22Rv1 (cell line): ENCODE measurements at regions not wholly inside any gene's neighbourhood (a gene's known extent, or its start where the extent isn't known, plus 50 kb on each side); places are given as distances from the start of the nearest gene placed in this dataset.

Experiments
- CTCF ChIP-seq: fragments of 450-650 bp; IDR thresholded peaks from 2 replicates; pipeline ENCODE4 v1.5.1; 2017; ENCODE audit warnings: mild to moderate bottlenecking
- ZFX ChIP-seq: fragments of 450-650 bp; IDR thresholded peaks from 2 replicates; pipeline ENCODE4 v1.6.1; 2017; ENCODE audit warnings: antibody characterized with exemption, borderline replicate concordance

GRCh38 chr6:24016286-24016685 is 109.7 kb upstream of the NRSN1 start:
- TF ChIP-seq CTCF, result no peak
- TF ChIP-seq ZFX, result no peak
